ENCODE measurements at regions not wholly inside any gene's neighbourhood (a gene's known extent, or its start where the extent isn't known, plus 50 kb on each side); places are given as distances from the start of the nearest gene placed in this dataset.

DNA sequence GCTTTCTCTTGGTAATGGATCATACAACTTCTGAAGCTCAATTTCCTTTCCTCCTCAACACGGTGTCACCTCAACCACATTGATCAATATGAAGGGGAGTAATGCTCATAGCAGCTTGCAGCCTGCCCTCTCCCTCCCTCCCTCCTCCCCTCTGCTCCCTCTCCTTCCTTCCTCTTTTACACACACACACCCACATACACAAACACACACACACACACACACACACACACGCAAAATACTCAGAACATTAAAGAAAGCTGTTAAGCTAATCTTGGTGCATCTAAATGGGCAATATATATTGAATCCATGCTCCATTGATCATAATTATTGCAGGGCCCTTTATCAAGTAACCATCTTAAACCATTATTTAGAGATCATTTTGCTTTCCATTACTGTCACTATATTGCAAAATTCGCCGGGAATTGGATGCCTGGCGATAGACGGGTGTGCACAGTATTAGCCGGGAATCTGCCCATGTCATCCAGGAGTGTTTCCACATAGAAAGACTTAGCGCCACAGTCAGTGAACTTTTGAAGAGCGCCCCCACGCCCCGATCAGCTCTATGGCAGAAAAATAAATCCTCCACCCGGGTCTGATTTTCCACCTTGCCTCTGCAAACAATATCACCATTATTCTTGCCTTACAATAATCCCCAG, 122.0 kb downstream of the PRLHR start:
- H3K9me3 ChIP-seq = peaks cover 0 to 10% (median 8%) of the 10 kb centered on the region in 3 donors
- DNase-seq = no peak
- H3K27ac ChIP-seq = no peak overlapping the region
- TF ChIP-seq, protein P1, sequence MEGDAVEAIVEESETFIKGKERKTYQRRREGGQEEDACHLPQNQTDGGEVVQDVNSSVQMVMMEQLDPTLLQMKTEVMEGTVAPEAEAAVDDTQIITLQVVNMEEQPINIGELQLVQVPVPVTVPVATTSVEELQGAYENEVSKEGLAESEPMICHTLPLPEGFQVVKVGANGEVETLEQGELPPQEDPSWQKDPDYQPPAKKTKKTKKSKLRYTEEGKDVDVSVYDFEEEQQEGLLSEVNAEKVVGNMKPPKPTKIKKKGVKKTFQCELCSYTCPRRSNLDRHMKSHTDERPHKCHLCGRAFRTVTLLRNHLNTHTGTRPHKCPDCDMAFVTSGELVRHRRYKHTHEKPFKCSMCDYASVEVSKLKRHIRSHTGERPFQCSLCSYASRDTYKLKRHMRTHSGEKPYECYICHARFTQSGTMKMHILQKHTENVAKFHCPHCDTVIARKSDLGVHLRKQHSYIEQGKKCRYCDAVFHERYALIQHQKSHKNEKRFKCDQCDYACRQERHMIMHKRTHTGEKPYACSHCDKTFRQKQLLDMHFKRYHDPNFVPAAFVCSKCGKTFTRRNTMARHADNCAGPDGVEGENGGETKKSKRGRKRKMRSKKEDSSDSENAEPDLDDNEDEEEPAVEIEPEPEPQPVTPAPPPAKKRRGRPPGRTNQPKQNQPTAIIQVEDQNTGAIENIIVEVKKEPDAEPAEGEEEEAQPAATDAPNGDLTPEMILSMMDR (IDR thresholded peaks at IDR 0.05) = no peak
- peaks cover 0 to 6% of the 10 kb centered on the region in 2 donors for H3K27me3 ChIP-seq
- no peak overlapping the region for H3K4me3 ChIP-seq
- intact Hi-C loops (cut with DNase I; ENCODE audit: low total_unique reads) = no loop called here
- H3K36me3 ChIP-seq = no peaks in the 10 kb centered on the region
- H3K4me1 ChIP-seq = no peaks in the 10 kb centered on the region

GRCh38 chr10:118472415-118473304, 122.8 kb downstream of the PRLHR start:
- Histone ChIP-seq H3K4me3 (no peak overlapping the region), H3K27ac (no peak overlapping the region), H3K4me1 (no peaks in the 10 kb centered on the region), H3K36me3 (no peaks in the 10 kb centered on the region), H3K9me3 (peaks cover 0 to 10% (median 8%) of the 10 kb centered on the region in 3 donors), H3K27me3 (peaks cover 0 to 9% of the 10 kb centered on the region in 2 donors)
- DNase-seq = no peak
- TF ChIP-seq, protein P1 (IDR thresholded peaks at IDR 0.05) = no peak
- intact Hi-C loops (cut with DNase I; ENCODE audit: low total_unique reads) = no loop called here

DNA sequence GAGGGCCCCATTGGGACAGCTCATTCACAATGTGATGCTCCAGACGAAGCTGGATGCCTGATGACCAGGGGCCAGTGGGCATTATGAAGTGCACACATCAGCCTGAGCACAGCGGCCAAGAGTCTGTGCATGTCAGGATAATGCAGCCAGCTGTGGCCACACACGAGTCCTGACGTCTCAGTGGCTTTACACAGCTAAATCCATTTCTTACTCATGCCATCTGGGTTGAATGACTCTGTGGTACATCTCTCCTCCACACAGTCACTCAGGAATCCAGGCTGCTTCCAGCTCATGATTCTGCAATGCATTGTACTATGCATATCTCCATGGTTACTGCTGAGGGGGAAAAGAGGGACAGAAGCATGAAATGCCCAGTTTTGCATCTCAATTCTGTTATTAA, 123.6 kb downstream of the PRLHR start:
- H3K36me3 ChIP-seq = no peaks in the 10 kb centered on the region
- H3K4me1 ChIP-seq = no peaks in the 10 kb centered on the region
- intact Hi-C loops (cut with DNase I; ENCODE audit: low total_unique reads) = no loop called here
- peaks cover 0 to 10% (median 8%) of the 10 kb centered on the region in 3 donors for H3K9me3 ChIP-seq
- no peak overlapping the region for H3K27ac ChIP-seq
- TF ChIP-seq, protein P1 (IDR thresholded peaks at IDR 0.05) = no peak
- H3K27me3 ChIP-seq = peaks cover 0 to 9% of the 10 kb centered on the region in 2 donors
- no peak overlapping the region for H3K4me3 ChIP-seq
- no peak for DNase-seq

DNA sequence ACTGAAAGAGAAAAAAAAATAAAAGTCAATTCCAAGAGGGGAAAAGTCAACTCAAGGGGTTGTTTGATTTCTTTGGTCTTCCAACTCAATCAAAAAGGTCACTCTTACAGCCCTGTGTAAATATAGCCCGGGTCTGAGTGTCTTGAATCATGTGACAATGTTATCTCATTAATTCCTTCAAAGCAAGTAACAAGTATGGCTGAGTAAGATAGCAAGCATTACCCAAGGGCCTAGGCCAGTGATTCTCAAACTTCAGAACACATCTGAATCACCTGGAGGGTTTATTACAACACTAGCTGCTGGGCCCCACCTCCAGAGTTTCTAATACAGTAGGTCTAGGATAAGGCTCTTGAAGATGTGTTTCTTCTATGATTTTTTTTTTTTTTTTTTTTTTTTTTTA, 125.0 kb downstream of the PRLHR start:
- Histone ChIP-seq H3K27me3 (peaks cover 0 to 9% of the 10 kb centered on the region in 2 donors), H3K4me1 (no peaks in the 10 kb centered on the region), H3K9me3 (peaks cover 0 to 10% (median 8%) of the 10 kb centered on the region in 3 donors), H3K4me3 (no peak overlapping the region), H3K27ac (no peak overlapping the region), H3K36me3 (no peaks in the 10 kb centered on the region)
- TF ChIP-seq, protein P1 (IDR thresholded peaks at IDR 0.05) = no peak
- no peak for DNase-seq
- intact Hi-C loops (cut with DNase I; ENCODE audit: low total_unique reads) = no loop called here

GRCh38 chr10:118467200-118467599, 125.1 kb upstream of the FAM204A start:
- Histone ChIP-seq H3K4me3 (no peak overlapping the region), H3K9me3 (peaks cover 0 to 9% (median 5%) of the 10 kb centered on the region in 3 donors), H3K27me3 (peaks cover 0 to 16% of the 10 kb centered on the region in 2 donors), H3K36me3 (no peaks in the 10 kb centered on the region), H3K4me1 (no peaks in the 10 kb centered on the region), H3K27ac (no peak overlapping the region)
- intact Hi-C loops (cut with DNase I; ENCODE audit: low total_unique reads) = no loop called here
- no peak for DNase-seq
- TF ChIP-seq, protein P1 (IDR thresholded peaks at IDR 0.05) = no peak

All from tibial artery (tissue), 4 donors.